GM12873 (cell line): ENCODE measurements at regions not wholly inside any gene's neighbourhood (a gene's known extent, or its start where the extent isn't known, plus 50 kb on each side); places are given as distances from the start of the nearest gene placed in this dataset.

ENCODE experiments used
- TF ChIP-seq, protein P1 (sequence below): IDR thresholded peaks from 2 replicates; pipeline ENCODE4 v1.5.1; 2012; ENCODE audit warnings: low read depth, mild to moderate bottlenecking, moderate library complexity, low read length, control low read depth; ENCODE audit not compliant: insufficient read depth; ENCODE audit errors: missing control alignments

DNA sequence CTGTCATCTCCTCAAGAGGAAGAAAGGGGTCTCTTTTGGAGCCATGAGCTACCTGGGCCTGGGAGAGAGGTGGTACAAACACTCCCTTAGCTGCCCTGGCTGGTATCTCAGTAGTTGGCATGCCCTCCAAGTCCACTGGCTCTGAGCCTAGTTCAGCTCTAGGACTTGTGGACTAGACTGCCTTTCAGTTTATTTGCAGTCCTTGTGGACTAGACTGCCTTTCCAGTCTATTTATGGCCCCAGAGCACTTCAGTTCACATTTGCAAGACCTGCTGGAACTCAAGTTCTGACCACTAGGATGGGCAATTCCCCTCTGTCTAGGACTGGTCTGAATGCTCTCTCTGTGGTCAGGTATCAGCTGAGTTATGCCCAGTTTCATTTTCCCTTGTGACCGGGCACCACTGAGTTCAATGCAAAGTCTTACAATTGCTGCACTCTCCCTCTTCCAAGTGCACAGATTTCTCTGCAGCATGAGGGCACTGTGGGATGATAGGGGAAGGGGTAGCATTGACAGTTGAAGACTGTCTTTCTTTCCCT, 1019.0 kb downstream of the TAF11L14 start:
- TF ChIP-seq, protein P1, sequence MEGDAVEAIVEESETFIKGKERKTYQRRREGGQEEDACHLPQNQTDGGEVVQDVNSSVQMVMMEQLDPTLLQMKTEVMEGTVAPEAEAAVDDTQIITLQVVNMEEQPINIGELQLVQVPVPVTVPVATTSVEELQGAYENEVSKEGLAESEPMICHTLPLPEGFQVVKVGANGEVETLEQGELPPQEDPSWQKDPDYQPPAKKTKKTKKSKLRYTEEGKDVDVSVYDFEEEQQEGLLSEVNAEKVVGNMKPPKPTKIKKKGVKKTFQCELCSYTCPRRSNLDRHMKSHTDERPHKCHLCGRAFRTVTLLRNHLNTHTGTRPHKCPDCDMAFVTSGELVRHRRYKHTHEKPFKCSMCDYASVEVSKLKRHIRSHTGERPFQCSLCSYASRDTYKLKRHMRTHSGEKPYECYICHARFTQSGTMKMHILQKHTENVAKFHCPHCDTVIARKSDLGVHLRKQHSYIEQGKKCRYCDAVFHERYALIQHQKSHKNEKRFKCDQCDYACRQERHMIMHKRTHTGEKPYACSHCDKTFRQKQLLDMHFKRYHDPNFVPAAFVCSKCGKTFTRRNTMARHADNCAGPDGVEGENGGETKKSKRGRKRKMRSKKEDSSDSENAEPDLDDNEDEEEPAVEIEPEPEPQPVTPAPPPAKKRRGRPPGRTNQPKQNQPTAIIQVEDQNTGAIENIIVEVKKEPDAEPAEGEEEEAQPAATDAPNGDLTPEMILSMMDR: no peak

- TF ChIP-seq, protein P1: no peak
Observed at GRCh38 chr5:18660511-18660910, 1026.3 kb downstream of the TAF11L14 start.

GRCh38 chr5:18662231-18662630, 1028.0 kb downstream of the TAF11L14 start:
- TF ChIP-seq, protein P1: no peak

GRCh38 chr5:18675041-18675440, 1040.8 kb downstream of the TAF11L14 start:
- TF ChIP-seq, protein P1: no peak

DNA sequence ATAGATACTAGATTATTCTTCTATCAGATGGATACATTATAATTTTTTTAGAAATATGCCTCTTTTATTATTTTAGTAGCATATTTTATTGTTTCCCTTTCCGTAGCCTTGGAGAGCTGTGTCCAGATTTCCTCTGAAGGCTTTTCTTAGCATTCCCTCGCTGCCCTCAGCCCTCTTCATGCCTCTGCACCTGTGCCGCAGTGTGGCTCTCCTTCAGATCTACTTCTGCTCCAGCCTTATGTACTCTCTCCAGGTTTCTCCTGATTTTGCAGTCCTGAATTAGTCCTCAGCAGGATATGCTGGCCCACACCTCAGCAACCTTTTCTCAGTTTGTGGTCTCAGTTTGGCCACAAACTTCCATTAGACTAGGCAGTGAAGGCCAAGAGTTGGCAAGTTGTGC, 1052.0 kb downstream of the TAF11L14 start:
- TF ChIP-seq, protein P1: no peak

DNA sequence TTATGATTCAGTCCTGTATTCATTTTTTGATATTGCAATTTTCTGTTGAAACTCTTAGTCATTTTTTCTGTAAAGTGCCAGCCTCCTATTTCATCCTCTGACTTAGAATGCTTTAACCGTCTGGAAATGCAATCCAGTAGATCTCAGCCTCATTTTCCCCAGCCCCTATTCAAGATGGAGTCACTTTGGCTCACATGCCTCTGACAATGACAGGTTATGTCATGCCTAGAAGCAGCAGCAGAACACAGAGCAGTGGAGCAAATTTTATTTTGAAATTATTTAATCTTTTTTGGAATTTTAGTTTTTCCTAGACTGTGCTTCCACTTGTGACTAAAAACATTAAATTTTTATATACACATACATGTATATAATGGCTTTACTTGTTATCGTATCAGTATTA, 1053.2 kb downstream of the TAF11L14 start:
- TF ChIP-seq, protein P1: no peak

DNA sequence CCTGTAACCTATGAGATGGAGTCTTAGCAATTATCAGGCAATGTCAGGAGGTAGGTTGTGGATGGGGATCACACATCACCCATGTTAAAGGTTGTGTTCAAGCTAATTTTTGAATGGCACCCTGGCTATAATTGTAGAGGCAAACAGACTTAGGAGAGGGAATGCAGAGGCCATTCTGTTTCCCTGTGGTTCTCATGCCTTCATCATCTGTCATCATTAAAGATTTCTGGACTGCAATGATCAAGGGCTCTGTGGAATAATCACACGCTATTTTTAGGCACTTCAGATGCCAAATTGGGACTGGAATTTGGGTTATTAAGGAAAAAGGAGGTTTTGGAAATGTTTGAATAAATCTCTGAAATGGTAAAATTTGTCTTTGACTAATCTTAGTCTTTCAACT, 1065.4 kb downstream of the TAF11L14 start:
- TF ChIP-seq, protein P1: no peak
